Heart right ventricle (tissue), 16 donors: ENCODE measurements at regions not wholly inside any gene's neighbourhood (a gene's known extent, or its start where the extent isn't known, plus 50 kb on each side); places are given as distances from the start of the nearest gene placed in this dataset.

ENCODE experiments used
- ATAC-seq, 8 donors: fragments of 200-7000 bp; cut with Tn5 transposase; one replicate each; pipeline ENCODE4 v1.9.1; 2020; ENCODE audit warnings: mild to moderate bottlenecking in 8 of 8, moderate library complexity in 8 of 8, moderate number of reproducible peaks in 1 of 8
- DNase-seq, 2 donors: peaks; one replicate each; pipeline ENCODE4 v3.0.0-alpha.2; 2020
- H3K27ac ChIP-seq, 10 donors: fragments of 200-600 bp; sonication (generic) in 2 of 10; one replicate each; pipeline versions ENCODE4 v1.5.0 to v1.8.0; 2020 to 2022; ENCODE audit warnings: mild to moderate bottlenecking in 3 of 10
- H3K27me3 ChIP-seq, 7 donors: fragments of 200-600 bp; one replicate each; pipeline ENCODE4 v1.8.0; 2021 to 2022; ENCODE audit warnings: mild to moderate bottlenecking in 2 of 7
- H3K36me3 ChIP-seq, 9 donors: fragments of 200-600 bp; sonication (generic) in 1 of 9; one replicate each; pipeline versions ENCODE4 v1.5.0 to v1.8.0; 2020 to 2022; ENCODE audit warnings: mild to moderate bottlenecking in 2 of 9
- H3K4me1 ChIP-seq, 9 donors: fragments of 200-600 bp; sonication (generic) in 1 of 9; one replicate each; pipeline versions ENCODE4 v1.5.0 to v1.8.0; 2020 to 2022; ENCODE audit warnings: mild to moderate bottlenecking in 4 of 9
- H3K4me3 ChIP-seq, 10 donors: fragments of 200-600 bp; sonication (generic) in 2 of 10; one replicate each; pipeline versions ENCODE4 v1.5.0 to v1.8.0; 2020 to 2022; ENCODE audit warnings: mild to moderate bottlenecking in 7 of 10, moderate library complexity in 2 of 10
- H3K9me3 ChIP-seq, 11 donors: fragments of 200-600 bp in 10 of 11; sonication (generic) in 2 of 11; one replicate each; pipeline versions ENCODE4 v1.5.0 to v1.8.0; 2013 to 2022; ENCODE audit warnings: mild to moderate bottlenecking in 2 of 11, control low read depth in 1 of 11, moderate library complexity in 1 of 11
- WGBS, 2 donors: extraction: QIAGEN DNeasy Blood & Tissue Kit; methylation state at CpG; one replicate each; pipeline ENCODE4 v1.1.7; 2013; ENCODE audit warnings: inconsistent platforms in 1 of 2; 5-methylcytosine and 5-hydroxymethylcytosine counted together
- intact Hi-C, 10 donors: fragments of 100-400 bp; cut with DNase I; formaldehyde crosslinking; loops; one replicate each; pipeline versions ENCODE4 v1.11.1 to v1.14.2; 2022
- TF ChIP-seq, protein P1 (sequence below), 9 donors: fragments of 200-600 bp; sonication (generic) in 2 of 9; IDR thresholded peaks; one replicate each; pipeline versions ENCODE4 v1.5.0 to v1.8.0; 2021 to 2022; ENCODE audit warnings: antibody characterized with exemption in 9 of 9, mild to moderate bottlenecking in 5 of 9, moderate library complexity in 1 of 9
- donor health status: Arrhythmogenic right ventricular cardiomyopathy.
- donor health status: ischemic (EF 13 %, LVEDD 7.1; RV severe dilation, severe dysfunction).
- donor health status: healthy with polysubstance abuse.
- donor health status: DM: no; HTN: yes; CAD: no.
- donor health status: DM: no; HTN: no; CAD: no.
- donor health status: ischemic (EF 25% LVEDD 6.9; RV normal size, moderate dysfunction).
- donor health status: ischemic (EF 25% LVEDD 5.7; RV mildly dilated, moderate dysfunction).
- donor health status: healthy.
- donor health status: DM: yes; HTN: yes; CAD: no.
- donor health status: Ischemic cardiomyopathy.
- donor health status: ischemic (EF 35%, LVEDD 5.7; RV mildly dilated, moderate dysfunction).
- donor health status: nonischemic (EF 11% LVEDD 7.7; RV severe dilation, severe dysfunction).
- donor health status: DM: yes; HTN: yes; CAD: no.
- donor health status: PGD.
- donor health status: ischemic (EF 29% LVEDD 5.4; RV normal size, mild dysfunction).
- donor health status: nonischemic (EF 23%, LVEDD 6.1; RV moderate dilation, normal function).

DNA sequence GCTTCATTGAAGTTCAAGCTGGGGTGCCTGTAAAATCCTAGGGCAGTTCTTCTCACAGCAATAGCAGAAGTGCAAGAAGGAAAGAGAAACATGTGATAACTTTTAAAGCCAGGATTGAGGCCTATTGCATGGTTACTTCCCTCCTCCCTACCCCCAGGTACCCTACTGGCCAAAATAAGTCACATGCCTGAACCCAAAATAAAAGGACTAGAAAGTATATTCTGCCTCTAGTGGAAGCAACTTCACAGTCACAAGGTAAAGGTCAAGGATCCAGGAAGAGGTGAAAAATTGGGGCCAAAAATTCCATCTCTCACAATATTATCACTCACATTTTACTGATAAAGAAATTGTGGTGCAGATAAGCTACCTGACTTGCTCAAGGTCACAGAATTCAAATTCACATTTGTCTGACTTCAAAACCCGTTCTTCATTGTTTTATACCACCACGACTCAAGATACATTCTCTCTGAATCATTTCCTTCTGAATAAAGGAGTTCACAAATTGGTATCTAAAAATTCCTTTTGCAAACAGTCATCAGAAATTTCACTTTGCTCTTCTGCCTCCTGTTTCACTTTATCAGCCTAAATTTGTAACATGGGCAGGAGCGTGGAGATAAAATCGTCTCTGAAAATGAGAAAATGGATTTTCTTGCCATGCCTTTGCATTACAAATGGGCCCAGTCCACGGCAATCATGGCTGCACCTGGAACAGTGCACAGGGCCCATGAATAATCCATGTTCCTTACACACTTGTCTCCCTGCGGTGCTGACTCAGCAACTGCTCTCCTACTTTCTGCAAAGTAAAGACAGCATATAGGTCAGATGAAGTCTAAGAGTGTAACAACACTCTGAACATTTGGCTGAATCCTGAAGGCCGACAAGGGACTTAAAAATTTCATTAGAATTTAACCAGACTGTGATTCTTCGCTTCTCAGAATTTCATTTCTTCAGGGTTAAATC lies 485.3 kb upstream of the NFIA start:
- TF ChIP-seq, protein P1, sequence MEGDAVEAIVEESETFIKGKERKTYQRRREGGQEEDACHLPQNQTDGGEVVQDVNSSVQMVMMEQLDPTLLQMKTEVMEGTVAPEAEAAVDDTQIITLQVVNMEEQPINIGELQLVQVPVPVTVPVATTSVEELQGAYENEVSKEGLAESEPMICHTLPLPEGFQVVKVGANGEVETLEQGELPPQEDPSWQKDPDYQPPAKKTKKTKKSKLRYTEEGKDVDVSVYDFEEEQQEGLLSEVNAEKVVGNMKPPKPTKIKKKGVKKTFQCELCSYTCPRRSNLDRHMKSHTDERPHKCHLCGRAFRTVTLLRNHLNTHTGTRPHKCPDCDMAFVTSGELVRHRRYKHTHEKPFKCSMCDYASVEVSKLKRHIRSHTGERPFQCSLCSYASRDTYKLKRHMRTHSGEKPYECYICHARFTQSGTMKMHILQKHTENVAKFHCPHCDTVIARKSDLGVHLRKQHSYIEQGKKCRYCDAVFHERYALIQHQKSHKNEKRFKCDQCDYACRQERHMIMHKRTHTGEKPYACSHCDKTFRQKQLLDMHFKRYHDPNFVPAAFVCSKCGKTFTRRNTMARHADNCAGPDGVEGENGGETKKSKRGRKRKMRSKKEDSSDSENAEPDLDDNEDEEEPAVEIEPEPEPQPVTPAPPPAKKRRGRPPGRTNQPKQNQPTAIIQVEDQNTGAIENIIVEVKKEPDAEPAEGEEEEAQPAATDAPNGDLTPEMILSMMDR (IDR thresholded peaks at IDR 0.05): no peak
- no peak for DNase-seq
- Histone ChIP-seq H3K4me1 (peaks cover 0 to 5% (median 0%) of the 10 kb centered on the region in 9 donors), H3K4me3 (no peak overlapping the region), H3K27ac (no peak overlapping the region), H3K36me3 (no peaks in the 10 kb centered on the region), H3K9me3 (peaks cover 0 to 6% (median 0%) of the 10 kb centered on the region in 11 donors), H3K27me3 (no peaks in the 10 kb centered on the region)
- ATAC-seq: no peak
- intact Hi-C loops: no loop called here
- 70 to 78% methylated on average over 8 of the region's 8 CpGs for WGBS, 2 donors

DNA sequence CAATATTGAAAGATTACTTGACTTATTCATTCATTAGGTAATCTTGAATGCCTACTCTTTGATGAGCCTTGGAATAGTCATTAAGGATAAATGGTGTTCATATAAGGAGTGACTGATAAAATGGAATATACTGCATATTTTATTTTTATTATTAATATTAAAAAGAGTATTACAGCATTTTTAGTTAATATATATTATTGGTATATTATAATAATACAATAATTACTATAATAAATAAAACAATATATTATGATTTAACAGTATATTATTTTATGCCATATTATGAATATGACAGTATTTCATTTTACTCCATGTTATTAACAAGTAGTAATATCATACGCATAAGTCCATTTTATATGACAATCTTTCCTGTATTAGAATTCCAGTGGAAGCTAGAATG lies 490.8 kb upstream of the NFIA start:
- peaks cover 0 to 5% (median 0%) of the 10 kb centered on the region in 9 donors for H3K4me1 ChIP-seq
- peaks cover 0 to 6% (median 0%) of the 10 kb centered on the region in 11 donors for H3K9me3 ChIP-seq
- DNase-seq (no peak), ATAC-seq (no peak)
- H3K27ac ChIP-seq: no peak overlapping the region
- TF ChIP-seq, protein P1 (IDR thresholded peaks at IDR 0.05): no peak
- H3K27me3 ChIP-seq: no peaks in the 10 kb centered on the region
- 99 to 100% methylated on average over 1 of the region's 1 CpG for WGBS, 2 donors
- intact Hi-C loops: no loop called here
- H3K36me3 ChIP-seq: no peaks in the 10 kb centered on the region
- H3K4me3 ChIP-seq: no peak overlapping the region

DNA sequence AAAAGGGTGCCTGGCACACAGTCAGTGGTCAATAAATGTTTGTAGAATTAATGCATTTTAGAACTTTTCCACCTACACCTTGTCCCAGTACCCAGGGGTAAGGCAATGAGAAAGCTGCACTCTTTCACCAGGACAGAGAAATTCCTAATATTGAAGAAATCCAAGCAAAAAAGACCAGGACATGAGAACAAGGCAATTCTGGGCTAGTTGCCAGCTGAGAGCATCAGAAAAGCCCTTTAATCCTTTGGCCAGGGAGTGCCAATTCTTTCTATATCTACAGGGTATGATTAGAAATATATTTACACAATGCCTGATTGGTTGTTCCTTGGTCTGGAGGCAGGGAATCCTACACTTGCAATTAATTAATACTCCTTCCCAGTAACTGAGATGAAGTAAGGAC lies 492.4 kb upstream of the NFIA start:
- DNase-seq (no peak), ATAC-seq (no peak)
- Histone ChIP-seq H3K4me1 (peaks cover 0 to 5% (median 0%) of the 10 kb centered on the region in 9 donors), H3K9me3 (no peaks in the 10 kb centered on the region), H3K4me3 (no peak overlapping the region), H3K27me3 (no peaks in the 10 kb centered on the region), H3K36me3 (no peaks in the 10 kb centered on the region), H3K27ac (no peak overlapping the region)
- TF ChIP-seq, protein P1 (IDR thresholded peaks at IDR 0.05): no peak
- intact Hi-C loops: no loop called here

DNA sequence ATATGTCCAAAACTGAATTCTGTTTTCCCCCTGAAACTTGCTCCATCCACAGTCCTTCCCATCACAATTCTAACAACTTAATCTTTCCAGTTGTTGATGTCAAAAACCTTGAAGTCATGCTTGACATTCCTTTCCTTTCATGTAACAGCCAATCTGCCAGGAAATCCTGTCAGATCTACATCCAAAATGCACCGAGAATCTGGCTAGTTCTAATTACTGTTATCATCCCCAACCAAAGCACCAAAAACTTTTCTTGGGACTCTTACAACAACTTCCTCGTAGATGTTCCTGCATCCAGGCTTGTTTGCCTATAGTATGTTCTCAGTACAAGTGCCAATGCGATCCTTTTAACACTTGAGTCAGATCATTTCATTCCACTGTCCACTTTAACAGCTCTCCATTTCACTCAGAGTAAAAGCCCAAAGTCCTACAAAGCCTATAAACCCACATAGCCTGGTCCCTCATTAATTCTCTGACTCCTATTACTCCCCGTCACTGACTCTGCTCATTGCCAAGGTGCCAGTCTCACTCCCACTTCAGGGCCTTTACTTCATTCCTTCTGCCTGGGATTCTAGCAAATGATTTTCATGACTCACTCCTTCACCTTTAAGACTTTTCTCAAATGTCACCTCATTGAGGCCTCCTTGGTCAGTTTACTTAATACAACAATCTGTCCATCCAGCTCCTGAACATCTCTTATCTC lies 493.2 kb upstream of the NFIA start:
- Histone ChIP-seq H3K27me3 (no peaks in the 10 kb centered on the region), H3K27ac (no peak overlapping the region), H3K4me1 (peaks cover 0 to 5% (median 0%) of the 10 kb centered on the region in 9 donors), H3K36me3 (no peaks in the 10 kb centered on the region), H3K9me3 (peaks cover 0 to 7% (median 0%) of the 10 kb centered on the region in 11 donors), H3K4me3 (no peak overlapping the region)
- TF ChIP-seq, protein P1 (IDR thresholded peaks at IDR 0.05): no peak
- intact Hi-C loops: no loop called here
- peak in 1 of 8 donors; percentile 7 for ATAC-seq
- DNase-seq: no peak
- WGBS, 2 donors: 63 to 67% methylated on average over 4 of the region's 4 CpGs
